ENCODE measurements at regions not wholly inside any gene's neighbourhood (a gene's known extent, or its start where the extent isn't known, plus 50 kb on each side); places are given as distances from the start of the nearest gene placed in this dataset.

- TF ChIP-seq CTCF (IDR thresholded peaks at IDR 0.05) = no peak
- no peak for TF ChIP-seq POLR2A (IDR thresholded peaks at IDR 0.05)
These were observed 146.5 kb downstream of the CCDC74A start for GRCh38 chr2:131674174-131674507.
